DOHH2 (cell line): ENCODE measurements at regions not wholly inside any gene's neighbourhood (a gene's known extent, or its start where the extent isn't known, plus 50 kb on each side); places are given as distances from the start of the nearest gene placed in this dataset.

Source experiments
- H3F3A ChIP-seq: fragments of 200-600 bp; sonication (generic), shearing (Covaris generic); 2 replicates; pipeline ENCODE4 v1.6.0; 2016; ENCODE audit warnings: antibody characterized with exemption, mild to moderate bottlenecking; ENCODE audit not compliant: control insufficient read depth, insufficient read depth
- H3K27ac ChIP-seq: fragments of 200-600 bp; sonication (generic); 2 replicates; pipeline ENCODE4 v1.5.1; 2014; ENCODE audit warnings: low read depth, mild to moderate bottlenecking, low read length, moderate library complexity
- H3K27me3 ChIP-seq: fragments of 200-600 bp; sonication (generic); 2 replicates; pipeline ENCODE4 v1.6.1; 2014; ENCODE audit warnings: mild to moderate bottlenecking, low read length, mixed read lengths; ENCODE audit not compliant: control insufficient read depth
- H3K36me3 ChIP-seq: fragments of 200-600 bp; sonication (generic); 2 replicates; pipeline ENCODE4 v1.6.1; 2014; ENCODE audit warnings: mild to moderate bottlenecking, low read length, moderate library complexity, mixed read lengths; ENCODE audit not compliant: control insufficient read depth
- H3K4me1 ChIP-seq: fragments of 200-600 bp; sonication (generic); 2 replicates; pipeline ENCODE4 v1.6.1; 2014; ENCODE audit warnings: mild to moderate bottlenecking, low read length, mixed read lengths; ENCODE audit not compliant: control insufficient read depth
- H3K4me2 ChIP-seq: fragments of 200-600 bp; sonication (generic); 2 replicates; pipeline ENCODE4 v1.6.0; 2014; ENCODE audit warnings: mild to moderate bottlenecking, low read length, moderate library complexity
- H3K4me3 ChIP-seq: fragments of 200-600 bp; sonication (generic); 2 replicates; pipeline ENCODE4 v1.5.1; 2014; ENCODE audit warnings: mild to moderate bottlenecking, low read length, mixed read lengths
- H3K79me2 ChIP-seq: fragments of 200-600 bp; sonication (generic); 2 replicates; pipeline ENCODE4 v1.6.1; 2014; ENCODE audit warnings: mild to moderate bottlenecking, low read length, mixed read lengths; ENCODE audit not compliant: control insufficient read depth
- H3K9me2 ChIP-seq: fragments of 200-600 bp; sonication (generic); replicated peaks from 2 replicates; pipeline ENCODE4 v1.6.1; 2014; ENCODE audit warnings: mild to moderate bottlenecking, low read length, mixed read lengths; ENCODE audit not compliant: control insufficient read depth
- H3K9me3 ChIP-seq: fragments of 200-600 bp; sonication (generic); 2 replicates; pipeline ENCODE4 v1.6.1; 2014; ENCODE audit warnings: antibody characterized with exemption, low read length, mixed read lengths; ENCODE audit not compliant: control insufficient read depth, insufficient read depth
- H4K20me1 ChIP-seq: fragments of 200-600 bp; sonication (generic); 2 replicates; pipeline ENCODE4 v1.6.0; 2014; ENCODE audit warnings: low read depth, mild to moderate bottlenecking, antibody characterized with exemption, low read length, moderate library complexity; ENCODE audit not compliant: control insufficient read depth, insufficient read depth
- CTCF ChIP-seq: fragments of 200-600 bp; sonication (generic); IDR thresholded peaks from one replicate; pipeline ENCODE4 v1.5.1; 2014; ENCODE audit warnings: antibody characterized with exemption, mild to moderate bottlenecking, low read depth, low read length; ENCODE audit not compliant: poor library complexity, severe bottlenecking
- EZH2phosphoT487 ChIP-seq: fragments of 200-600 bp; sonication (generic); IDR thresholded peaks from 2 replicates; pipeline ENCODE4 v1.6.1; 2017; ENCODE audit warnings: borderline replicate concordance, mild to moderate bottlenecking, antibody characterized with exemption, low read length, moderate library complexity, mixed read lengths

- Histone ChIP-seq H3K9me2 (no peaks in the 10 kb centered on the region), H3K9me3 (no peaks in the 10 kb centered on the region), H3K4me2 (no peak overlapping the region), H3K4me1 (no peaks in the 10 kb centered on the region), H3K36me3 (no peaks in the 10 kb centered on the region), H3K27me3 (no peaks in the 10 kb centered on the region), H3F3A (no peaks in the 10 kb centered on the region), H3K79me2 (no peaks in the 10 kb centered on the region), H3K4me3 (no peak overlapping the region), H3K27ac (no peak overlapping the region), H4K20me1 (no peaks in the 10 kb centered on the region)
- TF ChIP-seq CTCF = no peak
- TF ChIP-seq EZH2phosphoT487 = no peak
Measured at GRCh38 chr12:127389923-127390322, 877.0 kb upstream of the TMEM132C start.

- H3K4me1 ChIP-seq = no peaks in the 10 kb centered on the region
- no peak overlapping the region for H3K4me2 ChIP-seq
- no peaks in the 10 kb centered on the region for H4K20me1 ChIP-seq
- TF ChIP-seq CTCF (no peak), EZH2phosphoT487 (no peak)
- H3K27me3 ChIP-seq = no peaks in the 10 kb centered on the region
- no peaks in the 10 kb centered on the region for H3K9me2 ChIP-seq
- H3K36me3 ChIP-seq = no peaks in the 10 kb centered on the region
- H3K27ac ChIP-seq = no peak overlapping the region
- no peaks in the 10 kb centered on the region for H3K9me3 ChIP-seq
- no peaks in the 10 kb centered on the region for H3F3A ChIP-seq
- no peak overlapping the region for H3K4me3 ChIP-seq
- H3K79me2 ChIP-seq = no peaks in the 10 kb centered on the region
Measured at GRCh38 chr12:127393465-127393864, 873.5 kb upstream of the TMEM132C start.

GRCh38 chr12:127393896-127394295, 873.1 kb upstream of the TMEM132C start:
- no peaks in the 10 kb centered on the region for H3K79me2 ChIP-seq
- no peaks in the 10 kb centered on the region for H3K4me1 ChIP-seq
- no peak overlapping the region for H3K27ac ChIP-seq
- H4K20me1 ChIP-seq = no peaks in the 10 kb centered on the region
- H3K9me3 ChIP-seq = no peaks in the 10 kb centered on the region
- no peaks in the 10 kb centered on the region for H3K36me3 ChIP-seq
- no peak overlapping the region for H3K4me3 ChIP-seq
- no peaks in the 10 kb centered on the region for H3K9me2 ChIP-seq
- H3F3A ChIP-seq = no peaks in the 10 kb centered on the region
- H3K4me2 ChIP-seq = no peak overlapping the region
- TF ChIP-seq EZH2phosphoT487 = no peak
- TF ChIP-seq CTCF = no peak
- no peaks in the 10 kb centered on the region for H3K27me3 ChIP-seq

- Histone ChIP-seq H3K4me2 (no peak overlapping the region), H3K36me3 (no peaks in the 10 kb centered on the region), H3K9me2 (no peaks in the 10 kb centered on the region), H3K27ac (no peak overlapping the region), H3K27me3 (no peaks in the 10 kb centered on the region), H3F3A (no peaks in the 10 kb centered on the region), H4K20me1 (no peaks in the 10 kb centered on the region), H3K4me1 (no peaks in the 10 kb centered on the region), H3K4me3 (no peak overlapping the region), H3K79me2 (no peaks in the 10 kb centered on the region), H3K9me3 (no peaks in the 10 kb centered on the region)
- TF ChIP-seq EZH2phosphoT487 (no peak), CTCF (no peak)
Measured at GRCh38 chr12:127396734-127397133, 870.2 kb upstream of the TMEM132C start.
